Stomach (tissue), 4 donors: ENCODE measurements at regions not wholly inside any gene's neighbourhood (a gene's known extent, or its start where the extent isn't known, plus 50 kb on each side); places are given as distances from the start of the nearest gene placed in this dataset.

Source experiments
- POLR2AphosphoS5 ChIP-seq, 3 donors: sonication (generic); formaldehyde crosslinking; IDR thresholded peaks; one replicate each; pipeline ENCODE4 v1.6.1; 2016; ENCODE audit warnings: antibody characterized with exemption in 3 of 3
- TF ChIP-seq, protein P1 (sequence below), 7 experiments: fragments of 450-650 bp in 4 of 7; fragments of 200-600 bp in 3 of 7; sonication (generic) in 3 of 7; IDR thresholded peaks; one replicate each; pipeline ENCODE4 v1.5.1; 2016 to 2019; ENCODE audit warnings: antibody characterized with exemption in 7 of 7, control low read depth in 2 of 7, mild to moderate bottlenecking in 1 of 7

DNA sequence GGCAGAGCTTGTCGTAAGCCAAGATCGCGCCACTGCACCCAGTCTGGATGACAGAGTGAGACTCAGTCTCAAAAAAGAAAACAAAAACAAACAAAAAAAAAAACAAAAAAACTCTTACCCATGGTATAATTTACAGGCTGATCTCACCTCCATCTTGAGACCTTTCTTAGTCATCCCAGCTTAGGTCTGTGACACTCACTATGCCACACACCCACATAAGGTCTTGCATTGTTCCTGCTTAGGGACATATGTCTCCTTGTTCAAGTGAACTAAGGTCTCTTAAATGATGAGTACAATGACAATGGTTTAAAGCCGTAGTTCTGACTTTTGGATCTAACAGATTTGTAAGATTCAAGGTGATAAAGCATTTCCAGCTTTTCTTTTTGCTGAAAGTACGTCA, 360.2 kb upstream of the ARHGEF26 start:
- no peak for TF ChIP-seq POLR2AphosphoS5 (IDR thresholded peaks at IDR 0.05)
- TF ChIP-seq, protein P1, sequence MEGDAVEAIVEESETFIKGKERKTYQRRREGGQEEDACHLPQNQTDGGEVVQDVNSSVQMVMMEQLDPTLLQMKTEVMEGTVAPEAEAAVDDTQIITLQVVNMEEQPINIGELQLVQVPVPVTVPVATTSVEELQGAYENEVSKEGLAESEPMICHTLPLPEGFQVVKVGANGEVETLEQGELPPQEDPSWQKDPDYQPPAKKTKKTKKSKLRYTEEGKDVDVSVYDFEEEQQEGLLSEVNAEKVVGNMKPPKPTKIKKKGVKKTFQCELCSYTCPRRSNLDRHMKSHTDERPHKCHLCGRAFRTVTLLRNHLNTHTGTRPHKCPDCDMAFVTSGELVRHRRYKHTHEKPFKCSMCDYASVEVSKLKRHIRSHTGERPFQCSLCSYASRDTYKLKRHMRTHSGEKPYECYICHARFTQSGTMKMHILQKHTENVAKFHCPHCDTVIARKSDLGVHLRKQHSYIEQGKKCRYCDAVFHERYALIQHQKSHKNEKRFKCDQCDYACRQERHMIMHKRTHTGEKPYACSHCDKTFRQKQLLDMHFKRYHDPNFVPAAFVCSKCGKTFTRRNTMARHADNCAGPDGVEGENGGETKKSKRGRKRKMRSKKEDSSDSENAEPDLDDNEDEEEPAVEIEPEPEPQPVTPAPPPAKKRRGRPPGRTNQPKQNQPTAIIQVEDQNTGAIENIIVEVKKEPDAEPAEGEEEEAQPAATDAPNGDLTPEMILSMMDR (IDR thresholded peaks at IDR 0.05), result no peak
